ENCODE measurements at regions not wholly inside any gene's neighbourhood (a gene's known extent, or its start where the extent isn't known, plus 50 kb on each side); places are given as distances from the start of the nearest gene placed in this dataset.

DNA sequence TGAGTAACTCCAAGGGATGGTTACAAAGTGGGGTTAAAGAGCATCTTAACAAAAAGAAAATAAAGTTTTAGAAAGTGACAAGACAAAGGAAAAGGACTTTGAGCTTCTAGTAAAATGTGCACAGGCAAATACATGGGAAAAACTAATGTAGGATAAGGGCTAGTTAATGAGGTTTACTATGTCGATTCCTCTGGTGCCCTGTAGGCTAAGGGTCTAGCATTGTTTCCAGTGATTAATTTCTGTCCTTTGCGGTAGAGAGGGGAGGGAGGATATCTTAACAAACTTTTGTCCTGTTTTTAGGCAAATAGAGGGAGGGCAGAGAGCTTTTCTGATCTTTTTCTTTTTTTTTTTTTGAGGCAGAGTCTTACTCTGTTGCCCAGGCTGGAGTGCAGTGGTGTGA is 96.6 kb upstream of the SIAH1 start:
- TF ChIP-seq, protein P1, sequence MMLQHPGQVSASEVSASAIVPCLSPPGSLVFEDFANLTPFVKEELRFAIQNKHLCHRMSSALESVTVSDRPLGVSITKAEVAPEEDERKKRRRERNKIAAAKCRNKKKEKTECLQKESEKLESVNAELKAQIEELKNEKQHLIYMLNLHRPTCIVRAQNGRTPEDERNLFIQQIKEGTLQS (IDR thresholded peaks at IDR 0.05), result no peak
- TF ChIP-seq RXRA (IDR thresholded peaks at IDR 0.05) (no peak), FOXA1 (IDR thresholded peaks at IDR 0.05) (no peak), RAD21 (IDR thresholded peaks at IDR 0.05) (no peak), YY1 (IDR thresholded peaks at IDR 0.05) (no peak), TAF1 (conservative IDR thresholded peaks at IDR 0.05) (no peak), FOXA2 (IDR thresholded peaks at IDR 0.05) (no peak), GABPA (IDR thresholded peaks at IDR 0.05 in 1 of 2, conservative IDR thresholded peaks at IDR 0.05 in 1 of 2) (no peak)
- TF ChIP-seq, protein P2, sequence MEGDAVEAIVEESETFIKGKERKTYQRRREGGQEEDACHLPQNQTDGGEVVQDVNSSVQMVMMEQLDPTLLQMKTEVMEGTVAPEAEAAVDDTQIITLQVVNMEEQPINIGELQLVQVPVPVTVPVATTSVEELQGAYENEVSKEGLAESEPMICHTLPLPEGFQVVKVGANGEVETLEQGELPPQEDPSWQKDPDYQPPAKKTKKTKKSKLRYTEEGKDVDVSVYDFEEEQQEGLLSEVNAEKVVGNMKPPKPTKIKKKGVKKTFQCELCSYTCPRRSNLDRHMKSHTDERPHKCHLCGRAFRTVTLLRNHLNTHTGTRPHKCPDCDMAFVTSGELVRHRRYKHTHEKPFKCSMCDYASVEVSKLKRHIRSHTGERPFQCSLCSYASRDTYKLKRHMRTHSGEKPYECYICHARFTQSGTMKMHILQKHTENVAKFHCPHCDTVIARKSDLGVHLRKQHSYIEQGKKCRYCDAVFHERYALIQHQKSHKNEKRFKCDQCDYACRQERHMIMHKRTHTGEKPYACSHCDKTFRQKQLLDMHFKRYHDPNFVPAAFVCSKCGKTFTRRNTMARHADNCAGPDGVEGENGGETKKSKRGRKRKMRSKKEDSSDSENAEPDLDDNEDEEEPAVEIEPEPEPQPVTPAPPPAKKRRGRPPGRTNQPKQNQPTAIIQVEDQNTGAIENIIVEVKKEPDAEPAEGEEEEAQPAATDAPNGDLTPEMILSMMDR (IDR thresholded peaks at IDR 0.05; ENCODE audit: low read depth, low read length, missing input control), result no peak
